Ishikawa (cell line): ENCODE measurements at regions not wholly inside any gene's neighbourhood (a gene's known extent, or its start where the extent isn't known, plus 50 kb on each side); places are given as distances from the start of the nearest gene placed in this dataset.

ENCODE experiments used
- CEBPB ChIP-seq: IDR thresholded peaks from 2 replicates; pipeline ENCODE4 v1.6.1; 2012
- EGR1 ChIP-seq: IDR thresholded peaks from 2 replicates; pipeline ENCODE4 v1.6.1; 2012
- EP300 ChIP-seq: IDR thresholded peaks from 2 replicates; pipeline ENCODE4 v1.6.1; 2012; ENCODE audit warnings: borderline replicate concordance
- FOXM1 ChIP-seq: IDR thresholded peaks from 2 replicates; pipeline ENCODE4 v1.6.1; 2012; ENCODE audit warnings: low read depth, borderline replicate concordance
- MAX ChIP-seq: IDR thresholded peaks from 2 replicates; pipeline ENCODE4 v1.6.1; 2012
- NFIC ChIP-seq: IDR thresholded peaks from 2 replicates; pipeline ENCODE4 v1.6.1; 2012
- RAD21 ChIP-seq: IDR thresholded peaks from 2 replicates; pipeline ENCODE4 v1.6.1; 2012; ENCODE audit warnings: low read depth
- REST ChIP-seq: IDR thresholded peaks from 2 replicates; pipeline ENCODE4 v1.6.1; 2012; ENCODE audit warnings: low read depth, mild to moderate bottlenecking
- TAF1 ChIP-seq: IDR thresholded peaks from 2 replicates; pipeline ENCODE4 v1.6.1; 2012; ENCODE audit warnings: low read depth, mild to moderate bottlenecking
- TCF12 ChIP-seq: IDR thresholded peaks from 2 replicates; pipeline ENCODE4 v1.6.1; 2012; ENCODE audit warnings: low read depth
- TEAD4 ChIP-seq: IDR thresholded peaks from 2 replicates; pipeline ENCODE4 v1.6.1; 2012
- YY1 ChIP-seq: IDR thresholded peaks from 2 replicates; pipeline ENCODE4 v1.6.1; 2012; ENCODE audit warnings: low read depth

- TF ChIP-seq YY1: no peak
- no peak for TF ChIP-seq CEBPB
- no peak for TF ChIP-seq MAX
- TF ChIP-seq TAF1: no peak
- no peak for TF ChIP-seq TEAD4
- TF ChIP-seq TCF12: no peak
- no peak for TF ChIP-seq REST
- TF ChIP-seq RAD21: no peak
- TF ChIP-seq NFIC: no peak
- TF ChIP-seq EP300: no peak
- no peak for TF ChIP-seq FOXM1
- TF ChIP-seq EGR1: no peak
These were observed 72.8 kb downstream of the CMPK2 start for GRCh38 chr2:6792883-6793282.
